HG03045 (cell line): ENCODE measurements at regions not wholly inside any gene's neighbourhood (a gene's known extent, or its start where the extent isn't known, plus 50 kb on each side); places are given as distances from the start of the nearest gene placed in this dataset.
"Not testable (repeated sequence)": the region's sequence is repeated elsewhere in the genome, so short reads cannot be mapped to it uniquely, and the experiment has no call there.

Source experiments
- ATAC-seq: cut with Tn5 transposase; IDR thresholded peaks from one replicate; pipeline ENCODE4 v1.9.1; 2021; ENCODE audit warnings: mild to moderate bottlenecking, moderate library complexity; ENCODE audit not compliant: unreplicated experiment

- no peak for ATAC-seq
Measured at GRCh38 chr2:17257189-17257909, 260.9 kb downstream of the RAD51AP2 start.

- ATAC-seq: no peak
Measured at GRCh38 chr2:17255071-17255470, 263.2 kb downstream of the RAD51AP2 start.

GRCh38 chr2:17254421-17254820, 263.8 kb downstream of the RAD51AP2 start:
- no peak for ATAC-seq

GRCh38 chr2:17252258-17252657, 266.0 kb downstream of the RAD51AP2 start:
- no peak for ATAC-seq

GRCh38 chr2:17251171-17251570, 267.1 kb downstream of the RAD51AP2 start:
- ATAC-seq: no peak

- ATAC-seq: no peak
Measured at GRCh38 chr2:17249249-17249648, 269.0 kb downstream of the RAD51AP2 start.

GRCh38 chr2:17245906-17246305, 272.3 kb downstream of the RAD51AP2 start:
- no peak for ATAC-seq

- no peak for ATAC-seq
Measured at GRCh38 chr2:17242813-17243485, 275.3 kb downstream of the RAD51AP2 start.

- ATAC-seq: no peak
Measured at GRCh38 chr2:17239550-17239949, 278.7 kb downstream of the RAD51AP2 start.

GRCh38 chr2:17235167-17235566, 283.1 kb downstream of the RAD51AP2 start:
- ATAC-seq: no peak

GRCh38 chr2:17232776-17233556, 285.3 kb downstream of the RAD51AP2 start:
- ATAC-seq: no peak

- ATAC-seq: no peak
Measured at GRCh38 chr2:17231394-17231965, 286.8 kb downstream of the RAD51AP2 start.

- ATAC-seq: no peak
Measured at GRCh38 chr2:17229414-17229813, 288.8 kb downstream of the RAD51AP2 start.

GRCh38 chr2:17228461-17228860, 289.8 kb downstream of the RAD51AP2 start:
- ATAC-seq: no peak

GRCh38 chr2:17227856-17228255, 290.4 kb downstream of the RAD51AP2 start:
- no peak for ATAC-seq

- no peak for ATAC-seq
Measured at GRCh38 chr2:17226941-17227490, 291.2 kb downstream of the RAD51AP2 start.

GRCh38 chr2:17223211-17223610, 295.0 kb downstream of the RAD51AP2 start:
- ATAC-seq: no peak

- no peak for ATAC-seq
Measured at GRCh38 chr2:17208511-17208910, 309.7 kb downstream of the RAD51AP2 start.

- no peak for ATAC-seq
Measured at GRCh38 chr2:17206771-17207170, 311.5 kb downstream of the RAD51AP2 start.

- ATAC-seq: not testable (repeated sequence)
Measured at GRCh38 chr2:17204214-17204613, 314.0 kb downstream of the RAD51AP2 start.

- peak; percentile 68 for ATAC-seq
Measured at GRCh38 chr2:17202628-17203027, 315.6 kb downstream of the RAD51AP2 start.
